DMS 273 (cell line): ENCODE measurements at regions not wholly inside any gene's neighbourhood (a gene's known extent, or its start where the extent isn't known, plus 50 kb on each side); places are given as distances from the start of the nearest gene placed in this dataset.
"Not testable (repeated sequence)": the region's sequence is repeated elsewhere in the genome, so short reads cannot be mapped to it uniquely, and the experiment has no call there.

Experiments used
- DNase-seq: peaks from one replicate; lab custom pipeline; 2025; ENCODE audit not compliant: unreplicated experiment; lab: John Stamatoyannopoulos, UW

- not testable (repeated sequence) for DNase-seq
These were observed 343.5 kb downstream of the TUBA3C start for GRCh38 chr13:18837986-18838629.

GRCh38 chr13:18837179-18837745 is 344.4 kb downstream of the TUBA3C start:
- DNase-seq = not testable (repeated sequence)

- not testable (repeated sequence) for DNase-seq
These were observed 345.0 kb downstream of the TUBA3C start for GRCh38 chr13:18836371-18837178.

GRCh38 chr13:18835754-18836153 is 345.9 kb downstream of the TUBA3C start:
- not testable (repeated sequence) for DNase-seq

- DNase-seq = not testable (repeated sequence)
These were observed 356.9 kb downstream of the TUBA3C start for GRCh38 chr13:18824678-18825077.

DNA sequence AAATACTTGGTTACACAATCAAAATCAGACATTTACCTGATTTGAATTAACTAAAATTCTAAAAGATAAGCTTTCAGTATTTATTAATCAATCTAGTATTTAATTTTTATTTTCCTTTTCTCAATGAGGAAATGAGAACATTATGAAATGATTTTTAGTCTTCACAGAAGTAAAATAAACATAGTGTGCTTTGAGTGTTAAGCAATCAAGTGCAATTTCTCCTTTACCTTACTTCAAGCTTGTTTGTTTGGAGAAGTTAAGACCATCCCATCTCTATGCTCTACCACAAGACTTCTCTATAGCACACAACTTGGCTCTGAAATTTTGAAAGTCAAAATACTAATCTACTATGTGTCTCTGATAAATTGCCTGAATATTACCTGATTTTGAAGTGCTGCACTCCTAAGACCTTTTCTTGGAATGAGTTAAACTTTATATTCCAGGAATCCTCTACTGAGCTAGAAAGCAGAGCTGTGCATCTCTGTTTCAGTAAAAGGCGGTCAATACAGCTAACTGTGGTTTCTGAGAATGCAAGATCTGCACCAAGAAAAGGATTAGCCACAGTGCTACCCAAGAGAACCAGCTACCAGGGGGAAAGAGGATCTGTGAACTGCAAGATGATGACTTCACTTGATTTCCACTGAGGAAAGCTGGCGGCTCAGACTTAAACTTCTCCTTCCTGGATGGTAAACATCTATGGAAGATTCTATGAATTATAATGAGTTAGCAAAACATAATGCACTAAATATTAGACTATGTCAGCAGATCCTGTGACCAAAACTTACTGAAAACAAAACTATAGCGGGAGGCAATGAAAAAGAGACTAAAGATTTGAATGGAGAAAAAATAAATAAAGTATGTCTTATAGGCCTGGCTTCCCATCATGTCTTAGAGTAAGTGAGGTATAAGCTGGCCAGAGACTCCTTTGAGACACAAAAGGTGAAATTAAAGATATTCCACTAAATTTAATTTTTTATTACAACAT is 358.7 kb downstream of the TUBA3C start:
- DNase-seq = not testable (repeated sequence)

GRCh38 chr13:18773988-18774387 is 407.6 kb downstream of the TUBA3C start:
- DNase-seq = not testable (repeated sequence)

DNA sequence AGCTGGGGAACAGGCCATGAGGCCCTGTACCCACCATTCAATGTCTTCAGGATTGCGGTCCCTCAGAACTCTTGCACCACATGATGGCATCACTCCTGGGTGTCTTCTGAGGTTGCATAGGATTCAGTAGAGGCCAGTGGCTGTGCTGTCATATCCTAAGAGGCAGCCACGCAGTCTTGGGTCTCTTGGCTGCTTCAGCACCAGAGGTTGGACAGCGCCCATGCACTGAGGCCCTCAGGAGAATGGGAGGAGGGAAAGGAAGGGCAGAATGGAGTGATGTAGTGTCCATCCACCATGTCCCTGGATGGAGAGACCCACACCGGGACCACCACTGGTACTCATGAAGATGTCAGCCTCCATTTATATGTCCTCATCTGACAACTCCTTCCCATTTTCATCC is 439.9 kb downstream of the TUBA3C start:
- DNase-seq = not testable (repeated sequence)

DNA sequence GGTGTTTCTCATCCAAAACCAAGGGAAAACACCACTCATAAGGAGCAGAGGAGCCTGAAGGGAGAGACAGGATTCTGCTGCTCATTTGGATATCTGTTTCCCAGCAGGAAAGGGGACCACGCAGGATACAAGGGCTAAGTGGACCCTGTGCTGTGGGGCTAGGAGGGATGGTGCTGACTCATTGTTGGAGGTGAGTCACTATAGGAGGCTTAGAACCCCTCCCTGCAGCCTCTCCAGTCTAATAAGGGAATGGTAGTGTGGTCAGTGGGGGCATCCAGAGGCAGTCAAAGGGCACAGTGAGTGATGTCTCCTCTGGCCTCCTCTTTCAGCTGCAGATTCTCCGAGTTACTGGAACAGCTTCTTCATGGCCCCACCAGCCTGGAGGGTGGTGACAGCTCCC is 442.3 kb downstream of the TUBA3C start:
- no peak for DNase-seq

GRCh38 chr13:18738086-18738485 is 443.5 kb downstream of the TUBA3C start:
- DNase-seq = not testable (repeated sequence)

DNA sequence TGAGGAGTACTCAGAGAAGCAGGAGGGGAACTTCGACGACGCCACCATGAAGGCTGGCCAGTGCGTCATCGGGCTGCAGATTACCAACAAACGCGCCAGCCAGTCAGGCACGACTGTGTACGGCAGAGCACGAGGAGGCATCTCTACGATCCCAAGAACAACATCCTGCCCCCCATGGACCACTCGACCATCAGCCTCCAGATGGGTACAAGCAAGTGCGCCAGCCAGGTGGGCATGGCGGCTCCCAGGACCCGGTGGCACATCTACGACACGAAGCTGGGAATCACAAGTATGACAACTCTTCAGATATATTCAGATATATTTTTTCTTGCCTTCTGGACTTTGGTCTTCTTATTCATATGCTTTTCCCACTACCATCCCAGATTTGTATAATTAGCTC is 454.5 kb downstream of the TUBA3C start:
- not testable (repeated sequence) for DNase-seq

DNA sequence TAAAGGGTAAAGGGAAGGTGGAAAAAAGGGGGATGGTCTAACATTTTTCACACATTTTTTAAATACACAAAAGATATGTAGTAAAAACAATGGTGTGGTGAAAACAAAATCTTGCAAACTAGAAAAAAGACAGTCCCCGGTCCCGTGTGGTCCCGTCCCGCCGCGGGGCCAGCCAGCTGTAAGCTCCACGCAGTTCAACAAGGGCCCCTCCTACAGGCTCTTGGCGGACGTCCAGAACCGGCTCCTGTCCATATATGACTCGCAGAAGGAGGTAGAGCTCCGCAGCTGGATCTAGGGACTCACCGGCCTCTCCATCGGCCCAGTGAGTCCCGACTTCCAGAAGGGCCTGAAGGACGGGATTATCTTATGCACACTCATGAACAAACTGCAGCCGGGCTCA is 455.1 kb downstream of the TUBA3C start:
- not testable (repeated sequence) for DNase-seq

DNA sequence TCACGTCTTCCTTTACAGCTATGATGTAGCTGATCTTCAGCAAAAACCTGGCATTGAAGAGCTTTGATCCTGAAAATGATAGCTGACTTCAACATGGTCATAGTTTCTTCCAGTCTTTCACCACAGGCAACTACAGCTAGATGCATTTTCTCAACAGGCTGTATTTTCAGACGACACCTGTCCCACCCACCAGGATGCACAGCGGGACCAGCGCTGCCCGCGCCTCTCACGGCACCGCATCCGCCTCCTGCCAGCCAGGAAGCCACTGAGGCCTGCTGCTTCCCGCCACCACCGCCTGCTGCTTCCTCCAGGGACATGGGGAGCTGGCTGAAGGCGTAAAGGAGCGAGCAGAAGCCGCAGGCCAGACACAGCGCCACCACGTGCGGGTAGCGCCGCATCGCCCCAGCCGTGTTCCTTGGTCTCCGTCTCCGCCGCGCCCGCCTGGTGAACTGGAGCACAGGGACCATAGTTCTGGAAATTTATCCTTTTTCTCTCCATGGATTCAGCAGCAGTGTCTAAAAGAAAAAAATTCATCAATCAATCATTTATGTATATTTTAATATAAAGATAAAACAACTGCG is 456.3 kb downstream of the TUBA3C start:
- DNase-seq = not testable (repeated sequence)

DNA sequence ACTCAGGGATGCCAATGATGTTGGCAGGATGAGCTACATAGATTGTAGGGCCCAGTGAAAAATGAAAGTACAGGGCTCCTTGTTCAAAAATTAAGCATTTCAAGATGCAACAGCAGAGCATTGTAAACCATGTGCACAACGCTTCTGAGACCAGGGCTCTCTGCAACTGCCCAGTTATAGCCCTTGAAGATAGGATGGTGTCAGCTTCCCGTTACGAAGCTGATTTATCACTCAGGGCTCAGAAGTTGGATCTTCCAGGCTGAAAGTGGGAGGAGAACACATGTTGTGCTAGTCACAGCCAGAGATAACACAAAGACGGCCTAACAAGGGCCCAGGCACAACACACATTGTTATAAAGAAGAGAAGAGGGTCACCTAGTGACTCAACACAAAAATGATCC is 466.7 kb downstream of the TUBA3C start:
- DNase-seq = no peak

- not testable (repeated sequence) for DNase-seq
These were observed 471.0 kb downstream of the TUBA3C start for GRCh38 chr13:18710673-18711072.

DNA sequence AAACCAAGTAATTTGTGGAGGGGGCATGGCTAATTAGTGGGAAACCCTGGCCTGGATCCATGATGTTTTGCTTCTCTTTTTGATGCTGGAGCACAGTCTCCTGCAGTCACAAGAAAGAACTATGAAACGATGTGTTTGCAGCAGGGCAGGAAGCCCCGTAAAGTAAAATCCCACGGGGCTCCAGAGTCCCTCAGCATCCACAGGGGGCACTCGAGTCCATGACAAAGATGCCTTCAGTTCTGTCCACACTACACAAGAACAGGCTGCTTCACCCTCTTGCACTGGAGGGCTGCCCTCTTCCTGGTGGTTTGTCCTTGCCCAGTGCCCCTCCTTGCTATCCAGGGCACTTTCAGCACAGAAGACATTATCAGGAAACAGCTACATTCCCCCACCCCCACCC is 475.1 kb downstream of the TUBA3C start:
- peak; percentile 0 for DNase-seq

DNA sequence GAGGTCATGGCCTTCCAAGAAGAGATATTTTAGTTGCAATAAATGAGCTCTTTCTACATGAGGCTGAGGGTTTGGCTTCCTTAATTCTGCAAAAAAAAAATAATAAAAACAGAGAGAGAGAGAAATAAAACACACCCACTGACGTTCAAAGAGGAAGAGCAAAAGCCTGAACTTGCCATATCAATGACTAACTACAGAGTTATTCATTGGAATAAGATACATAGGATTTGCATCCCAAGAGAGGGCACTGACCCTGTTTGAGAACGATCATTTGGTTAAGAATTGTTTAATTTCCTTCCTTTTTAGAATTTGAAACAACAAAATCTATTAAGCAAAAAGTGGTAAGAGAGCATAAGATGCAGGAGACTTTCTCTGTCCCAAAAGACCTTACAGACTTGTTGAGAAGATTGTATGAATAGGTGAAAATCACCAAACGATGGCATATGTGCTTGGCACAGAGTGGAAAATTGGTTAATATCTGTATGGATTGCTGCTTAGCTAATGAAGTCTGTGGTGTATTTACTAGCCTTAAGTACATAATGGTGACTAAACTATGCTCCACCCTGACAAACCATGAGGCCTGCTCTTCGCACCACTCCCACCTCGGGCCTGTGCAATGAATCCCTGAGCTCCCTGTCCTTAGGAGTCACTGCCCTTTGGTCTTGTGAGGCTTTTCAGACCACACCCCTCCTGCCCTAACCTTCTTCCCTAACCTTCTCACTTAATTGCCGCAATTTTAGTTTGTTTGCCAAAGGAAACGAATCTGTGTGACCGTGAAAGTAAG is 479.0 kb downstream of the TUBA3C start:
- not testable (repeated sequence) for DNase-seq

DNA sequence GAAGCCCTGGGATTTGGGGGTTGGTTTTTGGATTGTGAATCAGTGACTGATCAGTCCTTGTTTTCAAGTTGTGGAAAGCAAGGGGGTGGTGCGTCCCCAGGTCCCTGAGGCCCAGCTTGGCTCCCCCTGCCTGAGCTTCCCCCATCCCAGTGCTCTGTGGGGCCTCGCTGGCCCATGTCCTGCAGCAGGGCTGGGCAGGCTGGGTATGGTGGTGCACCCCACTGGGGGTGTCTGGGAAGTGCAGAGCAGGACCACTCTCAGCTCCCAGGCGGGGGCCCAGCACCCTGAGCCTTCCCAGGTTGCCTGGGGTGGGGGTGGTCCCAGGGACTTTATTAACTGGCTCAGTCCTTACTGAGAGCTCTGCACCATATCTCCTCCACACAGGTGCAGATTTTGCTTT is 483.3 kb downstream of the TUBA3C start:
- not testable (repeated sequence) for DNase-seq

GRCh38 chr13:18697851-18698250 is 483.8 kb downstream of the TUBA3C start:
- not testable (repeated sequence) for DNase-seq

DNA sequence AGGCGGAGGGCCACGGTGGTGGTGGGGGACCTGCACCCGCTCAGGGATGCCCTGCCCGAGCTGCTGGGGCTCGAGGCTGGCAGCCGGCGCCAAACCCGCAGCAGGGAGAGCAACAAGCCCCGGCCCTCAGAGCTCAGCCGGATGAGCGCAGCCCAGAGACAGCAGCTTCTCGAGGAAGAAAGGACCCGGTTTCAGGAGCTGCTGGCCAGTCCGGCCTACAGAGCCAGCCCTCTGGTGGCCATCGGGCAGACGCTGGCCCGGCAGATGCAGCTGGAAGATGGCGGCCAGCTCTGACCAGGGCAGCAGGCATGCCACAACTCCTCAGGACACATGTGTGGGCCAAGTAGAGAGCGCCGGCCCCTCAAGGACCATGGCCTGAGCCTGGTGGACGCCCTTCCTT is 484.4 kb downstream of the TUBA3C start:
- not testable (repeated sequence) for DNase-seq
